AG04449 (cell line): ENCODE measurements at regions not wholly inside any gene's neighbourhood (a gene's known extent, or its start where the extent isn't known, plus 50 kb on each side); places are given as distances from the start of the nearest gene placed in this dataset.

Source experiments
- CTCF ChIA-PET: fragments of 350-600 bp; formaldehyde crosslinking; extraction: SDS; loops from one replicate; lab custom pipeline; 2021; ENCODE audit warnings: antibody characterized with exemption; lab: Yijun Ruan, JAX
- POLR2A ChIA-PET: fragments of 400-600, 350-600 bp; formaldehyde crosslinking; extraction: SDS; loops from one replicate; lab custom pipeline; 2020; ENCODE audit warnings: antibody characterized with exemption, inconsistent platforms; lab: Yijun Ruan, JAX
- DNase-seq: peaks from one replicate; pipeline ENCODE4 v3.0.0-alpha.2; 2010; ENCODE audit warnings: low read depth, low spot score
- H3K4me3 ChIP-seq: 2 replicates; pipeline ENCODE4 v1.5.1; 2011; ENCODE audit warnings: low read depth, mild to moderate bottlenecking, control low read depth, low read length
- TF ChIP-seq, protein P1 (sequence below): IDR thresholded peaks from one replicate; pipeline ENCODE4 v1.5.1; 2011; ENCODE audit warnings: mild to moderate bottlenecking, moderate library complexity, low read length, control low read depth, inconsistent platforms; ENCODE audit not compliant: insufficient read depth; ENCODE audit errors: missing control alignments

DNA sequence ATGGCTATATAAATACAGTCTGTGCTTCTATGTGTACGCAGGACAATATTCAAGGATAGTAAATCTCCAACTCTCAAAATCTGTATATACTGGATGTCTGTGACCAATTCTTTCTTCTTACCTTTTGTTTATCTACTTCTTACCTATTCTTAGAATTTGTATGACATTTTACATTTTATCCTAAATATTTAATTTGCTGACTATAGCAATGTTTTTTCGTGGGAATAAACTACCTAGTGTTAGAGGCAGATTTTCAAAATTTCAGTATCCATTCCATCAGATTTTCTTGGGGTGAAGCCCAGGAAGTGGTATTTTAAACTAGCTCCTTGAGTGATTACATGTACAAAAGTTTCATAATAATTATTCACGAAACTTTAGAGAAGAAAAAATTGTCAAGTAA is 334.5 kb upstream of the BCHE start:
- TF ChIP-seq, protein P1, sequence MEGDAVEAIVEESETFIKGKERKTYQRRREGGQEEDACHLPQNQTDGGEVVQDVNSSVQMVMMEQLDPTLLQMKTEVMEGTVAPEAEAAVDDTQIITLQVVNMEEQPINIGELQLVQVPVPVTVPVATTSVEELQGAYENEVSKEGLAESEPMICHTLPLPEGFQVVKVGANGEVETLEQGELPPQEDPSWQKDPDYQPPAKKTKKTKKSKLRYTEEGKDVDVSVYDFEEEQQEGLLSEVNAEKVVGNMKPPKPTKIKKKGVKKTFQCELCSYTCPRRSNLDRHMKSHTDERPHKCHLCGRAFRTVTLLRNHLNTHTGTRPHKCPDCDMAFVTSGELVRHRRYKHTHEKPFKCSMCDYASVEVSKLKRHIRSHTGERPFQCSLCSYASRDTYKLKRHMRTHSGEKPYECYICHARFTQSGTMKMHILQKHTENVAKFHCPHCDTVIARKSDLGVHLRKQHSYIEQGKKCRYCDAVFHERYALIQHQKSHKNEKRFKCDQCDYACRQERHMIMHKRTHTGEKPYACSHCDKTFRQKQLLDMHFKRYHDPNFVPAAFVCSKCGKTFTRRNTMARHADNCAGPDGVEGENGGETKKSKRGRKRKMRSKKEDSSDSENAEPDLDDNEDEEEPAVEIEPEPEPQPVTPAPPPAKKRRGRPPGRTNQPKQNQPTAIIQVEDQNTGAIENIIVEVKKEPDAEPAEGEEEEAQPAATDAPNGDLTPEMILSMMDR, result no peak
- ChIA-PET POLR2A (no interaction called here), CTCF (no interaction called here)
- no peak for DNase-seq
- H3K4me3 ChIP-seq, result no peak overlapping the region

DNA sequence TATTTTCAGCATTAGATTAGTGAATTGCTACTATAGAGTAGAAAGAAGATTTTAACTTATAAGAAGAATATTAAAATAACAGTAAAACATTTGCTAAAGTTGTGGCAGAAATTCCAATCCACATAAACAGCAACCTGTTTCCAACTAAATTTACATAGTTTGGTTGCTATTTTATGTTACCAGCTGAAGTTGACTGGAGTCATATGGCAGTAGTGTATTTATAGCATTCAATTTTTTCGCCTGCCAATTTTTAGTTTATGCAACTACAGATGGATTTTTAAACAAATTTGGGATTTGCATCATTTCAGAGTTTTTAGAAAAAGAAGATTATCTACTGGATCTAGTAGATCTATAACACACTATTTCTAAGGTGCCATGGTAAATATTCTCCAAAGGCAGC is 332.5 kb upstream of the BCHE start:
- POLR2A ChIA-PET, result no interaction called here
- TF ChIP-seq, protein P1, result no peak
- CTCF ChIA-PET, result no interaction called here

DNA sequence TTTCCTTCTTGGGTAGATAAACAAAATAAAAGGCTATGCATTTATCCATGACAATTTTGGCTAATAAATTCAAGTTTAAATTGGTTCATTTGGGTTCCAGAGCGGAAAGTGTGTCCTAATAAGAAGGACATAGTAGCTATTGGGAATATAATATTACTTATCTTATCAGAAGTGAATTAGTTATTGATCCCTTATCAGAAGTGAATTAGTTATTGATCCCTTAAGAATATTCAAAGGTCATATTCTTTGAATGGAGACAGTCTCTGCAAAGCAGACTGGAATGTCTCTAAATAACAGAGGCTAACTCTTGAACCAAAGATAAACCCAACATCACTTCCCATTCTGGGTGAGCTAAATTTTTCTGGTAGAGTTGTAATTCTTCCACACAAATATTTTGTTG is 290.7 kb upstream of the BCHE start:
- ChIA-PET POLR2A (no interaction called here), CTCF (no interaction called here)
- DNase-seq, result no peak
- TF ChIP-seq, protein P1, result no peak
- no peak overlapping the region for H3K4me3 ChIP-seq

More for the DNA sequence above, 332.5 kb upstream of the BCHE start:
- DNase-seq, result no peak
- no peak overlapping the region for H3K4me3 ChIP-seq

DNA sequence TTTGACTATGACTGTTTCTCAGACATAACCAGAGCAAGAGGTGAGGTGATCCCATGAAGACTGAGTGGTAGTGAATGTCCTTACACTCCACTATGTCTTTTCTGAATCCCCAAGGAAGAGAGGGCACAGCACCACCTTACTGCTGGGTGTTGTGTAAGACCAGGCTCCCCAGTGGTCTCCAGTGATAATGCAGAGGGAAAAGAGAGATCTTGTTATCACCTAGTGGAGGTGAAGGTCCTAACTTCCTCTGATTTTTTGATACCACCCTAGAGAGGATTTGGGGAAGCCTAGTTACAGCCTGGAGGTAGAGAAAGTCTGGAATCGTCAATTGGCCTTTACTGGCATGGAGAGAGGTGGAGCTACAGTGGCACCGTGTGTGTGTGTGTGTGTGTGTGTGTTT is 288.0 kb upstream of the BCHE start:
- DNase-seq, result no peak
- no peak overlapping the region for H3K4me3 ChIP-seq
- CTCF ChIA-PET, result no interaction called here
- POLR2A ChIA-PET, result no interaction called here
- TF ChIP-seq, protein P1, result no peak

DNA sequence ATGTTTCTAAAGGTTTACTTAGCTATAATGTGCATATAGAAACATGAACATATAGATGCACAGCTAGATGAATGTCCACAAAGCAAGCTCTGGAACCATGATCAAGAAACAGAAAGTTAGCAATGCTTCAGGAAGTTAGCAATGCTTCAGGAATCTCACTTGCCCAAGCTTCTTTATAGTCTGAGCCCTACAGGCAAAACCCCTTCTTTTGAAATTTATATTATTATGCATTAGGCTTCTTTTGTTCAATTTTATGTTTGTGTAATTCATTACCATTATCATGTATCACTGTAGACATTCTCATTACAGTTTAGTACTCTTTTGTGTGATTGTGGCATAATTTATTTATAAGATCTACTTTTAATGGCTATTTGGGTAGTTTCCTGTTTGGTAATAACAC is 286.4 kb upstream of the BCHE start:
- ChIA-PET POLR2A (no interaction called here), CTCF (no interaction called here)
- TF ChIP-seq, protein P1, result no peak
- no peak for DNase-seq
- no peak overlapping the region for H3K4me3 ChIP-seq

DNA sequence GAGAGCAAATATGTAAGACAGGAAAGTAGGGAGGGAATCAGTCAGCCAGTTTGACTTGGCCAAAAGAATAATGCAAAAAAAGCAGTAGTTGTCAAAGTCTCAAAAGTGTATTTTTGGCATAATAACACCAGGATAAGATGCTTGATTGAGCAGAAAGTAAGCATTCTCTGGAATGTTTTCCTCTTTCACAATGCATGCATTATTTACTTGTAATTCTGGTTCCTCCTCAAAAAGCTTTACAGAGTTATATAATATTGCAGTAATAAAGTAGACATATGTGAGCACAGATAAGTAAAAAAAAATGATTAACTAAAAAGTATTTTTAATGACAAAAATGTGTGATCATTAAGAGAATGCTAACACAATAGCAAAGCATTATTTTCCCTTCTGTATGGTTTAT is 285.9 kb upstream of the BCHE start:
- no peak for DNase-seq
- ChIA-PET POLR2A (no interaction called here), CTCF (no interaction called here)
- TF ChIP-seq, protein P1, result no peak
- no peak overlapping the region for H3K4me3 ChIP-seq

DNA sequence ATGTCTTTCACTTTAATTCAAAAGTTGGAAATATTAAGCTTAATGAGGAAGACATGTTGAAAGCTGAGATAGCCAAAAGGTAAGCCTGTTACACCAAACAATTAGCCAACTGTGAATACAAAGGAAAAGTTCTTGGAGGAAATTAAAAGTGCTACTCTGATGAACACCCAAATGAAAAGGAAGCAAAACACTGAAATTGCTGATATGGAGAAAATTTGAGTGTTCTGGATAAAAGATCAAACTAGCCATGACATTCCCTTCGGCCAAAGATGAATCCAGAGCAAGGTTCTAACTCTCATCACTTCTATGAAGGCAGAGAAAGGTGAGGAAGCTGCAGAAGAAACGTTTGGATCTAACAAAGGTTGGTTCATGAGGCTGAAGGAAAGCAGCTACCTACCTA is 280.8 kb upstream of the BCHE start:
- CTCF ChIA-PET, result no interaction called here
- DNase-seq, result no peak
- no peak overlapping the region for H3K4me3 ChIP-seq
- POLR2A ChIA-PET, result no interaction called here
- TF ChIP-seq, protein P1, result no peak
